K562 (cell line): ENCODE measurements at regions not wholly inside any gene's neighbourhood (a gene's known extent, or its start where the extent isn't known, plus 50 kb on each side); places are given as distances from the start of the nearest gene placed in this dataset.
A peak's percentile ranks its signal among the peaks of the same experiment; 100 is the strongest.

Experiments used
- ATAC-seq: fragments of 200-7000 bp; cut with Tn5 transposase; 3 replicates; pipeline ENCODE4 v1.9.1; 2020; ENCODE audit warnings: moderate library complexity
- BruUV-seq: library from RNA; stranded (reverse); fragments of 400-500 nt; replicated peaks from 2 replicates; lab custom pipeline; 2021; lab: Mats Ljungman, UMichigan
- CTCF ChIA-PET: fragments of 300-600 bp; formaldehyde crosslinking; extraction: SDS; loops from one replicate; lab custom pipeline; 2021; ENCODE audit warnings: low intra/inter-chr PET ratio; lab: Yijun Ruan, JAX
- POLR2A ChIA-PET: fragments of 300-600, 350-650 bp; sonication (Branson Sonifier 250); formaldehyde crosslinking; extraction: SDS; loops from one replicate; lab custom pipeline; 2021; ENCODE audit warnings: antibody characterized with exemption, inconsistent platforms; lab: Yijun Ruan, JAX
- DNase-seq, 4 experiments: peaks; one replicate each; pipeline versions ENCODE4 v3.0.0 to v3.0.0-alpha.2; 2011 to 2018; ENCODE audit warnings: low spot score in 3 of 4, mixed read lengths in 3 of 4; ENCODE audit errors: extremely low read depth in 1 of 4
- FAIRE-seq: peaks from 2 replicates; lab custom pipeline; 2011; peaks lifted over from hg19 to GRCh38; lab: Jason Lieb, UNC
- H2AFZ ChIP-seq: 2 replicates; pipeline ENCODE4 v1.6.0; 2011; ENCODE audit warnings: low read depth, low read length, control low read depth, inconsistent platforms
- H3K27ac ChIP-seq: fragments of 200-600 bp; 3 replicates; pipeline ENCODE4 v1.8.0; 2011; ENCODE audit warnings: low read depth, mild to moderate bottlenecking, control low read depth, inconsistent platforms, low read length, moderate library complexity, mixed read lengths; ENCODE audit errors: extremely low read depth
- H3K27me3 ChIP-seq, 2 experiments: fragments of 300-600 bp in 1 of 2; 2 replicates in 1 of 2; 3 replicates in 1 of 2; pipeline versions ENCODE4 v1.6.0 to v1.8.0; 2011; ENCODE audit warnings: inconsistent platforms in 2 of 2, low read length in 2 of 2, mild to moderate bottlenecking in 1 of 2, mixed read lengths in 1 of 2, moderate library complexity in 1 of 2; ENCODE audit not compliant: control insufficient read depth in 2 of 2, insufficient read depth in 2 of 2
- H3K36me3 ChIP-seq: fragments of 300-600 bp; 3 replicates; pipeline ENCODE4 v1.8.0; 2011; ENCODE audit warnings: mild to moderate bottlenecking, low read length, inconsistent platforms; ENCODE audit not compliant: control insufficient read depth, insufficient read depth
- H3K4me1 ChIP-seq, 2 experiments: fragments of 200-600 bp in 1 of 2; replicated peaks in 1 of 2; 2 replicates in 1 of 2; 3 replicates in 1 of 2; pipeline versions ENCODE4 v1.5.1 to v1.8.0; 2011; ENCODE audit warnings: inconsistent platforms in 2 of 2, low read length in 2 of 2, mild to moderate bottlenecking in 1 of 2, mixed read lengths in 1 of 2, moderate library complexity in 1 of 2; ENCODE audit not compliant: control insufficient read depth in 2 of 2, insufficient read depth in 2 of 2
- H3K4me2 ChIP-seq: 2 replicates; pipeline ENCODE4 v1.6.1; 2011; ENCODE audit warnings: low read length, control low read depth, inconsistent platforms, mixed read lengths; ENCODE audit not compliant: insufficient read depth
- H3K4me3 ChIP-seq: fragments of 200-600 bp; sonication (generic), shearing (Covaris generic); 2 replicates; pipeline ENCODE4 v1.5.1; 2016; ENCODE audit warnings: control low read depth, inconsistent platforms
- H3K79me2 ChIP-seq: fragments of 200-600 bp; 3 replicates; pipeline ENCODE4 v1.8.0; 2011; ENCODE audit warnings: low read length, inconsistent platforms; ENCODE audit not compliant: control insufficient read depth, insufficient read depth
- H3K9ac ChIP-seq, 2 experiments: 2 replicates each; pipeline versions ENCODE4 v1.6.0 to v1.6.1; 2011; ENCODE audit warnings: low read depth in 2 of 2, low read length in 2 of 2, control low read depth in 1 of 2, inconsistent platforms in 1 of 2, mild to moderate bottlenecking in 1 of 2, mixed read lengths in 1 of 2; ENCODE audit not compliant: insufficient read depth in 1 of 2
- H3K9me1 ChIP-seq: one replicate; pipeline ENCODE4 v1.6.0; 2011; ENCODE audit warnings: inconsistent platforms, mild to moderate bottlenecking, low read length, moderate library complexity; ENCODE audit not compliant: control insufficient read depth, insufficient read depth
- H3K9me3 ChIP-seq: replicated peaks from 2 replicates; pipeline ENCODE4 v1.5.1; 2011; ENCODE audit warnings: low read depth, low read length, inconsistent platforms; ENCODE audit not compliant: control insufficient read depth, insufficient read depth
- H4K20me1 ChIP-seq: replicated peaks from 2 replicates; pipeline ENCODE4 v1.6.1; 2011; ENCODE audit warnings: low read length, inconsistent platforms, mixed read lengths; ENCODE audit not compliant: control insufficient read depth, insufficient read depth
- CBFA2T3 ChIP-seq: fragments of 450-650 bp; IDR thresholded peaks from 2 replicates; pipeline ENCODE4 v1.6.1; 2017
- CCAR2 ChIP-seq: fragments of 200-400 bp; formaldehyde crosslinking; IDR thresholded peaks from 2 replicates; pipeline ENCODE4 v1.6.1; 2017; ENCODE audit warnings: mild to moderate bottlenecking, low read depth, low read length
- CEBPB ChIP-seq: fragments of 450-650 bp; IDR thresholded peaks from 2 replicates; pipeline ENCODE4 v1.6.1; 2016; ENCODE audit warnings: missing genetic modification characterization, missing compliant biosample characterization
- CEBPG ChIP-seq, 3 experiments: fragments of 200-800 bp in 1 of 3; sonication (Bioruptor generic) in 1 of 3; sonication (generic) in 1 of 3; formaldehyde crosslinking in 1 of 3; IDR thresholded peaks in 2 of 3; conservative IDR thresholded peaks in 1 of 3; 2 replicates each; pipeline versions ENCODE4 v1.6.1 to v1.8.0; 2016 to 2022; ENCODE audit warnings: missing compliant biosample characterization in 2 of 3, missing genetic modification characterization in 2 of 3, mild to moderate bottlenecking in 1 of 3, missing genetic modification reagents in 1 of 3
- ETV6 ChIP-seq, 3 experiments: fragments of 150-350 bp in 1 of 3; sonication (generic) in 1 of 3; formaldehyde crosslinking in 1 of 3; IDR thresholded peaks; 2 replicates each; pipeline versions ENCODE4 v1.6.1 to v1.8.0; 2014 to 2022; ENCODE audit warnings: borderline replicate concordance in 2 of 3, low read depth in 2 of 3, antibody characterized with exemption in 1 of 3, low read length in 1 of 3, mild to moderate bottlenecking in 1 of 3, missing genetic modification reagents in 1 of 3
- HDAC1 ChIP-seq, 2 experiments: fragments of 450-650 bp; IDR thresholded peaks; 2 replicates each; pipeline ENCODE4 v1.6.1; 2016 to 2017; ENCODE audit warnings: inconsistent platforms in 1 of 2, mild to moderate bottlenecking in 1 of 2, moderate library complexity in 1 of 2
- MEF2A ChIP-seq: IDR thresholded peaks from 2 replicates; pipeline ENCODE4 v1.6.1; 2011; ENCODE audit warnings: low read depth, mild to moderate bottlenecking, low read length, moderate library complexity; ENCODE audit not compliant: control insufficient read depth
- NFIC ChIP-seq: fragments of 450-650 bp; IDR thresholded peaks from 2 replicates; pipeline ENCODE4 v1.6.1; 2017; ENCODE audit warnings: mild to moderate bottlenecking, inconsistent platforms
- NFIX ChIP-seq: fragments of 250-450 bp; sonication (Bioruptor Pico); IDR thresholded peaks from 2 replicates; pipeline ENCODE4 v1.4.0; 2020; ENCODE audit warnings: low read depth, mild to moderate bottlenecking, moderate library complexity
- NONO ChIP-seq, 2 experiments: fragments of 200-400 bp in 1 of 2; fragments of 450-650 bp in 1 of 2; formaldehyde crosslinking in 1 of 2; IDR thresholded peaks; 2 replicates each; pipeline ENCODE4 v1.6.1; 2017; ENCODE audit warnings: low read depth in 2 of 2, mild to moderate bottlenecking in 2 of 2, moderate library complexity in 2 of 2, low read length in 1 of 2
- PRMT5 ChIP-seq: sonication (generic); formaldehyde crosslinking; IDR thresholded peaks from 2 replicates; pipeline ENCODE4 v1.5.0; 2020; ENCODE audit warnings: missing genetic modification reagents
- SAP30 ChIP-seq: fragments of 200-600 bp; sonication (generic); IDR thresholded peaks from 2 replicates; pipeline ENCODE4 v1.6.1; 2012; ENCODE audit warnings: borderline replicate concordance, low read depth, mild to moderate bottlenecking, moderate library complexity, low read length, control low read depth, inconsistent platforms; ENCODE audit not compliant: insufficient read depth, poor library complexity, severe bottlenecking
- SMARCA4 ChIP-seq: fragments of 450-650 bp; IDR thresholded peaks from 2 replicates; pipeline ENCODE4 v1.6.1; 2016
- SRSF3 ChIP-seq: fragments of 200-400 bp; formaldehyde crosslinking; IDR thresholded peaks from 2 replicates; pipeline ENCODE4 v1.6.1; 2016; ENCODE audit warnings: mild to moderate bottlenecking, low read length, moderate library complexity; ENCODE audit not compliant: insufficient read depth
- TFE3 ChIP-seq: fragments of 450-650 bp; formaldehyde crosslinking; IDR thresholded peaks from 2 replicates; pipeline ENCODE4 v1.4.0; 2020; ENCODE audit warnings: mild to moderate bottlenecking, mixed read lengths
- ZNF140 ChIP-seq: fragments of 250-450 bp; sonication (Bioruptor Pico); IDR thresholded peaks from 2 replicates; pipeline ENCODE4 v1.8.0; 2021; ENCODE audit warnings: moderate library complexity, mild to moderate bottlenecking, inconsistent platforms
- ZNF174 ChIP-seq: fragments of 250-450 bp; sonication (Bioruptor Pico); IDR thresholded peaks from 2 replicates; pipeline ENCODE4 v1.4.0; 2020; ENCODE audit warnings: mild to moderate bottlenecking
- ZNF212 ChIP-seq: fragments of 450-650 bp; formaldehyde crosslinking; IDR thresholded peaks from 2 replicates; pipeline ENCODE4 v1.4.0; 2020; ENCODE audit warnings: mild to moderate bottlenecking
- ZNF217 ChIP-seq: sonication (generic); formaldehyde crosslinking; IDR thresholded peaks from 2 replicates; pipeline ENCODE4 v1.8.0; 2022; ENCODE audit warnings: mild to moderate bottlenecking, missing genetic modification reagents
- ZNF707 ChIP-seq: fragments of 250-450 bp; sonication (Bioruptor Pico); conservative IDR thresholded peaks from 2 replicates; pipeline ENCODE4 v1.8.0; 2022; ENCODE audit warnings: inconsistent platforms, mild to moderate bottlenecking, moderate library complexity
- WGBS: fragments of 100-300 bp; shearing (Covaris generic); methylation state at CpG from one replicate; pipeline ENCODE4 v1.1.6; 2016; ENCODE audit warnings: low coverage, mixed read lengths; ENCODE audit not compliant: insufficient coverage; ENCODE audit errors: missing lambda C conversion rate; 5-methylcytosine and 5-hydroxymethylcytosine counted together
- in situ Hi-C: fragments of 300-500 bp; cut with MboI; formaldehyde crosslinking; loops from 4 replicates; pipeline ENCODE4 v1.15.0; 2018; ENCODE audit warnings: inconsistent platforms, mixed read lengths
- intact Hi-C: fragments of 100-400 bp; cut with micrococcal nuclease; formaldehyde crosslinking; loops from 2 replicates; pipeline ENCODE4 v1.14.2; 2022
- TF ChIP-seq, protein P1 (sequence below): fragments of 450-650 bp; IDR thresholded peaks from one replicate; pipeline ENCODE4 v1.6.1; 2018; ENCODE audit warnings: mild to moderate bottlenecking, moderate library complexity; ENCODE audit not compliant: partially characterized antibody

DNA sequence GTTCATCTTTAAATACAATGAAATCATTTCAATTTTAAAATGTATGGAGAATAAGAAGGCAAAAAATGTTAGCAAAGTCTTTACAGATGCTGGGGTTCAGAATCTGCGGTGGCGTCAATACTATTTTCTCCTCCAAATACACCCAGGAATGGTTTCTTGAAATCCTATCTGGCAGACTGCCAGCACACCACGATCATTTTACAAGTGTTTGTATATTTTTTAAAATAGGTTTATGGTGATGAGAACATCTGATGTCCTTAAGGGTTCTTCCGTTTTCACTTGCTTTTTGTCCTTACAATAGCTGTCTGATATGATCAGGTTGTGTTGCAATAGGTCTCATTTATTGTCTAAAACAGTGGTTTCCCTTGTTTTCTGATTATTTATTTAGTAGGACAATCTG lies 89.6 kb downstream of the CMPK2 start:
- no peaks in the 10 kb centered on the region for H3K9me1 ChIP-seq
- FAIRE-seq (no peak), DNase-seq (no peak), ATAC-seq (no peak)
- H3K4me2 ChIP-seq = no peak overlapping the region
- ChIA-PET POLR2A (no interaction called here), CTCF (no interaction called here)
- H3K4me3 ChIP-seq = no peak overlapping the region
- H3K79me2 ChIP-seq = no peaks in the 10 kb centered on the region
- in situ Hi-C loops (no loop called here), intact Hi-C loops (loop anchor here (10.0 kb wide), 1 partner anchor 1411 kb away; no protein-coding TSS in a partner anchor)
- no TSS peak for BruUV-seq
- no peak overlapping the region for H2AFZ ChIP-seq
- no peak overlapping the region for H3K27ac ChIP-seq
- no peak overlapping the region for H3K9ac ChIP-seq
- H3K36me3 ChIP-seq = no peaks in the 10 kb centered on the region
- peaks cover 0 to 4% of the 10 kb centered on the region in 2 experiments; a peak in 1 of 5 replicates for H3K4me1 ChIP-seq
- WGBS = 3% methylated on average over 4 of the region's 4 CpGs
- H3K9me3 ChIP-seq = no peaks in the 10 kb centered on the region
- peaks cover 0 to 20% of the 10 kb centered on the region in 2 experiments; a peak in 2 of 5 replicates for H3K27me3 ChIP-seq
- H4K20me1 ChIP-seq = no peaks in the 10 kb centered on the region
- TF ChIP-seq PRMT5 (CRISPR knock-in tag) (no peak), CEBPB (tag) (peak; percentile 50), NFIX (CRISPR knock-in tag) (peak; percentile 26; the same call in 1 of the 2 replicates), NFIC (peak; percentile 68; the same call in 1 of the 2 replicates), SMARCA4 (no peak), TFE3 (no peak), ZNF140 (CRISPR knock-in tag) (no peak), SRSF3 (no peak), NONO (IDR thresholded peaks at IDR 0.05; ENCODE audit: low read depth in 2 of 2, low read length in 1 of 2) (no peak), CEBPG (CRISPR knock-in tag; IDR thresholded peaks at IDR 0.05) (no peak), CEBPG (tag; conservative IDR thresholded peaks at IDR 0.05 in 1 of 2, IDR thresholded peaks at IDR 0.05 in 1 of 2) (peak in 1 of 2 experiments; percentile 14; a peak in 1 of 4 replicates), ETV6 (IDR thresholded peaks at IDR 0.05; ENCODE audit: borderline replicate concordance in 1 of 2, low read depth in 2 of 2, low read length in 1 of 2) (no peak), ETV6 (CRISPR knock-in tag; IDR thresholded peaks at IDR 0.05; ENCODE audit: borderline replicate concordance) (no peak), CCAR2 (no peak), HDAC1 (IDR thresholded peaks at IDR 0.05) (no peak), MEF2A (no peak), SAP30 (no peak), ZNF212 (CRISPR knock-in tag) (no peak), CBFA2T3 (no peak), ZNF707 (CRISPR knock-in tag) (no peak), ZNF174 (CRISPR knock-in tag) (no peak), ZNF217 (CRISPR knock-in tag) (no peak)
- TF ChIP-seq, protein P1, sequence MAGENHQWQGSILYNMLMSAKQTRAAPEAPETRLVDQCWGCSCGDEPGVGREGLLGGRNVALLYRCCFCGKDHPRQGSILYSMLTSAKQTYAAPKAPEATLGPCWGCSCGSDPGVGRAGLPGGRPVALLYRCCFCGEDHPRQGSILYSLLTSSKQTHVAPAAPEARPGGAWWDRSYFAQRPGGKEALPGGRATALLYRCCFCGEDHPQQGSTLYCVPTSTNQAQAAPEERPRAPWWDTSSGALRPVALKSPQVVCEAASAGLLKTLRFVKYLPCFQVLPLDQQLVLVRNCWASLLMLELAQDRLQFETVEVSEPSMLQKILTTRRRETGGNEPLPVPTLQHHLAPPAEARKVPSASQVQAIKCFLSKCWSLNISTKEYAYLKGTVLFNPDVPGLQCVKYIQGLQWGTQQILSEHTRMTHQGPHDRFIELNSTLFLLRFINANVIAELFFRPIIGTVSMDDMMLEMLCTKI = no peak
